Middle frontal gyrus (tissue), 1 donor: ENCODE measurements at regions not wholly inside any gene's neighbourhood (a gene's known extent, or its start where the extent isn't known, plus 50 kb on each side); places are given as distances from the start of the nearest gene placed in this dataset.

Experiments
- DNase-seq: peaks from one replicate; pipeline ENCODE4 v3.0.0-alpha.2; 2015; ENCODE audit warnings: low spot score; ENCODE audit errors: extremely low spot score

DNA sequence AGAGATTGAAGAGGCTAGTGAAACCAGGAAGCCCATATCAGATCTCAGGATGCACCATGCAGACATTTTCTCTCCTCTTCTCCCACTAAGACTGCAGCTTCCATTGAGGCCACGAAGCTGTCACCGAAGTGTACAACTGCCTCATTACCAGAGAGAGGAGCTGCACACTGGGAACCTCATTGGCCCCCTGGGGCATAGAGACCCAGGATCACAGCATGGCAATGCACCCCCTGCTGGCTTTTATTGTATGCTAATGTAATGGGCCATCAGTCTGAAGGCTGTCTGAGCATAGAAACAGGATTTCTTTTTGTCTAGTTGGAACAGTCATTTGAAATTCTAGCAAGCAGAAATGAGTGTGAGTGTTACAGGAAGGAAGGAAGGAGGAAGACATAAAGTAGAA lies 861.6 kb upstream of the CELF4 start:
- DNase-seq = no peak

DNA sequence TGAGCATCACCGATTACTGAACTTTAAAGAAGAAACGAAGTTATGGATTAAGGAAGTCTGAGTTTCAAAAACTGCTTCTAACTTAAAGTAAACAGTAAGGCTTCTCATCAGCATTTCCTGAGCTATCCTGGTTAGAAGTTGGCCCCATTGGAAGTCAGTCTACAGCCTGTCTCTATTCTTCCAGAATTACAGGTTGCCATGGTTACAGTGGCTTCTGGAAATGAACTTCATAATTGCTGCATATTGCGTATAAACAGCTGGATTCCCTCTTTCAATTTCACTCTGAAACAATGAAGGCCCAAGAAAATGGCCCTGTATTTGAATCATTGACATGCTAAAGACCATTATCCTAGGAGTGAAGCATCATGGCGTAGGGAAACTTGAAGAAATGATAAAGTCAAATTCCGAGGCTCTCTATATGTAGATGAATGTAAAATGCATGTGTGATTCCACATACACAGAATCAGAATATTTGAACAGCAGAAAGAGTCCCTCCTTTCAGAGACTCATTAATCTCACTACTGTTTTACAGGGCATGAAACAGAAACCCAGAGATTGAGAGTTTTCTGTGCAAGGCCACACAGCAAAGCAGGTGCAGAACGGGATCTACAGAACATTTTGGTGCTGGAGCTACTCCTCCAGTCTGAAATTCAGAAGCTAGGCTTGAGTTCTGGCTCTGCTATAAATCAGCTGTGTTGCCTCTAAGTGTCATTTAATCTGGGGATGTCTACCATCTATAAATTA lies 856.4 kb upstream of the CELF4 start:
- DNase-seq = no peak

DNA sequence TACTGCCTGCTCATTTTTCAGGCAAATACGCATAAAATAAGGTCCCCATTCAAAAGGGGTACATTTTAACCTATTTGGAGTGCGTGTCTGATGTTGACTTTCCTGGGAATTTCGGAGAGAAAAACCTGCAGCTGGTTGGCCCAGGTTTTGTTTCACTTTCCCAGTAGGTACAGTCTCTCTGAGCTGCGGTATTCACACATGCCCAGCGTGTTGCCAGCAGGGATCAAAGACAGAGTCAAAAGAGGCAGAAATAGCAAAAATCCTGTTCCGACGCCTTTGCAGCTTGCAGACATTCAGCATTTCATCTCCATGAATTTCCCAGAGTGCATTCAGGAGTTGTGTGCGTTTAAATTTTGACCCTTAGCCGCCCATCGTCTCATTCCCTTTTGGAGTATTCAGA lies 855.4 kb upstream of the CELF4 start:
- no peak for DNase-seq

DNA sequence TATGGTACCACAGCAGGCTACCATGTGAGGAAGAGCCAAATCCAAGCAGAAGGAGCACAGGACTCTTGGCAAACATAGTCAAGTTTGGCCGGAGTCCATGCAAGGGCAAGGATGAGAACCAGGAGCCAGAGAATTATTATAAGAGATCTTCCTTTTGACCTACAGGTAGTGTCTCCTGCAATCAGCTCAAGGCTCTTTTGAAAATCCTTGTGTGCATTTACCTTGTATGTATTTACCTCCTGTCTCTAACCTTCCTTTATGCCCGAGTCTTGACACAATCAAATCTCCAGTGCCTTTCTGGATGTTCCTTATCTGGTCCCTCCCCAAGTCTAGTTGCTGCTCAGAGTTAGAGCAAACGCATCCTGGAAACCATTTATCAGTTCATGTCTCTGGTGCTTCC lies 855.0 kb upstream of the CELF4 start:
- DNase-seq = no peak

DNA sequence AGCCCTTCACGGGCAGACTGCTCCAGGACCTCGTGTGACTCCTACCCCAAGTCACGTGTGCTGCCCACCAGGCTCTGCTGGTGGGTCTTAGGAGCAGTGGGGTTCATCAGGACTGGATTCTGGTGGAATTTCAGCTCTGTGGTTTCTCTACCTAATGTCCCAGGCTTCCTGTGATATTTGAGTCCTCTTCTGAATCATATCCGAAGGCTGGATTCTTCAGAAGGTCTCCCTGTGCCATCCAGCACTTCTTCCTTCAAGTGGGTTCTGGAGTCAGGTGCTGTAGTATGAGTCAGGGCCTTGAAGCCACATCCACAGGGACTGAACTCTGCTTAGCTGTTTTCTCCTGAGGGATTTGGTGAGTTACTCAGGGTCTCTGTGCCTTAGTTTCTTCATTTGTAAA lies 850.2 kb upstream of the CELF4 start:
- DNase-seq = no peak

DNA sequence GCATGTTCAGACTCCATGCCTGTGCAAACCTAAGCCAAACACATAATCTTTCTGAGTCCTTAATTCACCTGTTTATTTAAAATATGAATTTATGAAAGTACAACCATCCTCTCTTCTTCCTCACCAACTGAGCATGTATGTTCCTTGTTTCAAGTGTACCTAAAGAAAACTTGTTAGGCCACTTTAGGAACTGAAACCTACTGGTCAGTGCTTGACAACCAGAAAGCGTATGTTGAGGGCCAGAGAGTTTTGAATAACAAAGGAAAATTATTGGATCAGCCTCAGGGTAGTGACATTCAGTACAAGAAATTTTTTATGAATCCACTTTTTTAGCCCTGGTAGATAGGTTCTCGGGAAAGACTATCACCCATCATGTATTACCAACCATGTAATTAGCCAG lies 847.6 kb upstream of the CELF4 start:
- DNase-seq = no peak

DNA sequence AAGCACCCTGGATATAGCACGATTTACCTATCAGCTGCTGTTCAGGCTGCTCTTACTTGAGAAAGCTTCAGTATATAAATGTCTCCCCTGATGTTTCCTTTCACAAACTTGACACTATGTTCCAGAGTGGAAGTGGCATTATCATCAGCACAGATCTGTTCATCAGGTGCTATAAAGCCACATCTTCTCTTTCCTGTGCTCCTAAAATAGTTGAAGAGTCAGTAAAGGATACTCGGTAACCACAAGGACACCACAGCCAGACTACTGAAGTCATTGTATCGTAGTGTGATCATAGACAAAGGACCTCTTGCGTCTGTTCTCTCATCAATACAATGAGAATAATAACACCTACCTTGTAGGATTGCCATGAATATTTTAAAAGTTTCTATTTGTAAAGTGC lies 841.0 kb upstream of the CELF4 start:
- DNase-seq = no peak

DNA sequence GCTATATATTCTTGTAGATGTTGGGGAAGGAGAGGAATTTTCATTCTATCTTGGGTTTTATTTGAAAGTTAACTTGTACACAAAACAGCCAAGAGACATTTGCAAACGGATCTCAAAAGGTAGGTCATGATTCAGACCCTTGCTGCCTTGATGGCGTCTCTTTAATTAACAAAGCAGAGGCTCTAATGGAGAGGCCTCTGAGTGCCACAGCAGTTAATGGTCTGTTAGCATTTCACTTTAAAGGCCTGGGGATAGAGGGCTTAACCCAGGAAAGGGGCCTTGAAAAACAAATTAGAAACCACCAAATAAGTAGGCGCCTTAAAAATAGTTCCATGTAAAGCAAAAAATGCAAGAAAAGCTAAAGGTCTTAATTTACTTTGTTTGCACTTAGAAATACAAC lies 836.9 kb upstream of the CELF4 start:
- no peak for DNase-seq

DNA sequence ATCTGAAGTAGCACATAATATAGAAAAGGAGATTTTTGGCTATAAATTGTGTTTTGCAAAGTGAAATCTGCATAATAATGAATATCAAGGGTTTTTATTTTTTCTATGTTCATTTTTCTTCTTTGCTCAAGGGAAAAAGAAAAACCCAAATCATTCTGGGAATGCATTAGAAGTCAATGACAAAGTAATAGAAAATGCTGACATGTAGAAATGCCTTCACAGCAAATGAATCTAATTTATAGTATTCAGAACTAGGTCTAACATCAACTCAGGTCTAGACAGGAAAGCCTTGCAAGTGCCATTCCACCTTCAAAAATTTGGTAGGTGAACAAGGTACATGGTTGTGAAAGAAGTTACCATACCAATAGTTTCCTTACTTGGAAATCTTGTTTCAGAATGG lies 831.5 kb upstream of the CELF4 start:
- DNase-seq = no peak

DNA sequence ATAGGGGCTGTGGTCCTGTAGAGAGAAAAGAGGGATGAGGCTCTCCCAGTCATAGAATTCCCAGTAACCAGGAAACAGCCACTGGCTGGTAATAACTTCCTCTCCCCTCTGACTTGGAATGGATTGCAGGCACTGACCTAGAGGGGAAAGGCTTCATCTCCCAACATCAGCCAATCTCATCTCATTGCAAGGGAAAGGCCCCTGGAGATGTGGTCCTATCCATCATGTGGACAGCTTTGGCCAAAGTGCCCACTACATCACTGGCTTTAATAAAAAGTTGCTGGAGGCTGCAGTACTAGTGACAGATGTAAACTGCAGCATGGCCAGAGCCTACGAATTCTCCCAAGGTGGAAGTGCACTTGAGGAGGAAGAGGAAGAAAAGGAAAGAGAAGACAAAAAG lies 820.5 kb upstream of the CELF4 start:
- DNase-seq = no peak

DNA sequence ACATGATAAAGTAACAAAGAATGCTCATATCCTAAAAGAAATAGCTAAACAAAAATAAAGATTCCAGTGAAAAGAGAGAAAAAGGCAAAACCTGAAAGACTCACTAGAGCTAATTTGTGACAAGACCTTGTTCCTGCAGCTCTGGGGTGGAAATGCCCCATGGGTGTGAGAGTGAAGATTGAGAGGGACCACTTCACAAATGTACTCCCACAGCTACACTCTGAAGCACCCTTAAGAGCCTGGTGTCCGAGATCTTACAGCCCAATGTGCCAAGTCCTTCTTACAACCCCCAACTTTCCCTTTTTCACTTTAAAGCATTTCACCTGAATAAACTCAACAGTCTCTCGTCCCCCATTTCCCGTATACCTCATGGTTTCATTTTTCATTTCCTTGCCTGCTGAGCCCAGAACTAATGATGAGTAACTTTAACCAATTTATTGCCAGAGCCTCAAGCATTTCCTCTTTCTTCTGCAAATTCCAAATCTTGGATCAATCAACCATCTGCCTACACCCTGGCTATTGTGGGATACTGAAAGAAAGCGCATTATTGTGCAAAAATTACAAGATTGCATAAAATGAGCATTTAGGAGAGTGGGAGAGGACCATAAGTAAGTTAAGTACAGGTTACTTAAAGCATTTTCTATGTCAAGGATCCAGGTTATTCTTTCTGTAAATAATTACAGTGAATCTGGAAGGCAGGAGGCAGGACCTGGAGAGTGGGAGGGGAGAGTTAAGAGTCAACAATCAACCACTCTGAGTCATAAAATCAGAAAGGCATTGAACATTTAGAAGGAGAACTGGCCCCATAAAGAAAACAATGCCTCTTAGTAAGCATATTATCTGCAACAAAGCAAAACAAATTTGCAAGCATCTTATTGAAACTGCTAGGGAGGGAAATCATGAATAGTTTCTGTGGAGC lies 804.4 kb upstream of the CELF4 start:
- no peak for DNase-seq

DNA sequence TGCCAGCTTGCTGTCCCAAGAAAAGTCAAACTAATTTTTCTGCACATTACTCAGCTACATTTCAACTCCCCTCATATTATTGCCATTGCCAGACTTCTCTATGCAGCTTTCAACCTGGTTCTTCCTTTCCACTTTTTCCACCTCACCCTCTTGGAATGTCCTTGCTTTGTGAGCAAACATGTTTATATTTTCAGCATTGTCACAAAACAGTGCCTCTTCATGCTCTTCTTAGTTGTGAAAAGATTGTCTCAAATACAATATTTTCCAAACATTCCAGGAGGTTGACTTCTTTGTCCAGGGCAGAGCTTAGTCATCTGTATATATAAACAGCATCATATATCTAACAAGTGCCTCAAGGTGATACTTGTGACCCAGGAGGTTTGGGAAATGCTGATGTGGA lies 803.3 kb upstream of the CELF4 start:
- no peak for DNase-seq

DNA sequence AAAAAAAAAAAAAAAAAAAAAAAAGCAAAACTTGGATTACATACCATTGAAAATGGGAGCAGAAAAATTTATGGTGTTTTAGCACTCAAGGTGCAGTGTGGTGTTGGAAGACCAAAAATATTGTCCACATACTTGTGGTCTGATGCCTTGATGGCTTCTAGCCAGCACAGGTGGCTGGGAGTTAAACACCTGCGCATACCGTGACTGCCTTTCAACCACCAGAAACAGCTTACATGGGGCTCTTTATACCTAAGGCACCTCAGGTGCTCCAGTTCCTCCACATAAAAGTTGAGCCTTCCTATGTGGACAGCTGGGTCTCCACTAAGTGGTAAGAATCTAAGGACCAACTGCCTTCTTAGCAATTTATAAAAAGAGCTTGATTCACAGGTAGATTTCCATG lies 802.6 kb upstream of the CELF4 start:
- no peak for DNase-seq

DNA sequence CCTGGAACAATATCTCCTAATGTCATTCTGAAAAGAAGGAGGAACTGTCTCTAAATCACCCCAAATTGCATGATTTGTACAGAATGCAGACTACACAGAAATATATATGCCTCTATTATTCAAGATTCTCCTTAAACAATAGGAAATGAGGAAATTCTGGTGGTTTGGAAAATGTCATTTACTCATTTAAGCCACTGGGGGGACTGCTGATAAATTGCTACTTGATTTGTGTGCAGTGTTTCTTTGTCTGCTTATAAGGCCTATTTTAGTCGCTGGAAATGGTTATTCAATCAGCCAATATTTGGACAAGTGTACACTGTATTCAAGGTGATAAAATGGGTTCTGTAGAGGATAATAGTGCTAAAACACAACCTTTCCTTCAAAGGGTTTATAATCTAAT lies 801.9 kb upstream of the CELF4 start:
- DNase-seq = no peak

DNA sequence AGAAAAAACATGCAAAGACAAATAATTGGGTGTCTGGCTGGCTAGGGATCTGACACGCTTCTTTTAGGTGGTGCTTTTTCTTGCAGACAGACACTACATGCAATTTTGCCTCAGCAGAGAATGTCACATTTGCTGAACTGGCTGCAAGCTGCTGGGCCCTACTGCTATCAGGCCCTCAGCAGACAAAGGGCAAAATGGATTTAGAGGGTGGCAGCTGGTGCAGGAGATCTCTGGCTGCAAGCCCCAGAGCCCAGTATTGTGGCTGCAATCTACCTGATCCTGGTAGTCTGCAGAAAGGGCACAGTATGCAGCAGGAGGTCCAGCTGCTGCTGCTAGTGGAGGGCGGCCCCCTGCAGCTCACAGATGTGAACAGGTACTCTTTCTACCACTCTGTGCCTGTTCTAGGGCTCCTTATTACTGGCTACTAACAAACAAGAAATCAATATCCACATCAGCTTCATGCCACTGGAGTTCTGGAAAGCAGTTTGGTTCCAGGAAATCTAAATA lies 796.7 kb upstream of the CELF4 start:
- no peak for DNase-seq

DNA sequence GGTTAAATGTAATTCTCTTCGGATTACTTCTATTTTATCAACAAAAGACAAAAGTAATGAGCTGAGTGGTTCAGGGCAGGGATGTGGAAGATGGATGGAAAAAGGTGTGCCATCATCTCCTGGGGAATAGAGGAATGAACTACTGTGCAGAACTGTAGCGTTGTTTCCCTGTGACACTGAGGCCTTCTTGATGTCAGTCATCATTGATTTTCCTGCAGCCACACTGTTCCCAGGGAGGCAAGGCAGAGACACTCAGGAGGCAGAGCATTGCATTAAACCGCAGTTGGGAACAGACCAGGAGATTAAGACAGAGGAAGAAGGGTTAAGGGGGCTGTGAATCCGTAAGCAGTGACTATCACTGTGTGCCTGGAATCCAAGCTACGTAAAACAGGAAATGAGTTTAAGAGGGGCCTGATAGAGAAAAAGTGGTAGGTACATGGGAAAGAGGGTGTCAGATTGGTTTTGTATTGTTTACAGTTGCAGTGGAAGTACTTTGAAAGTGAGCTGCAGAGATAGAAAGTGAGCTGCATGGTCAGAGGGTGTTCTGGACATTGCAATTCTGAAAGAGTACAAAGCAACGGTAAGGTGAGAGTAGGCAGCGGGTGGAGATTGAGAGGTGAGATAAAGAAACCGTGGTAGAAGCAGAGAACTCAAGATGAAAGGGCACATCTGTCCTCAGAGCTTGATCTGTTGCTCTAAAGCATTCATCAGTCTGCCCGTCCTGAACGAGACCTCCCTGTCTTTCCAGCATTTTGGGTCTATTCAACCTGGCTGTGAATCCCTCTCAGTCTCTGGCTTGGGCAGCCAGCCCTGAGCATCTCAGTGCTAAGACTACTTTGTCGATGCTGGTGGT lies 793.4 kb upstream of the CELF4 start:
- DNase-seq = no peak

DNA sequence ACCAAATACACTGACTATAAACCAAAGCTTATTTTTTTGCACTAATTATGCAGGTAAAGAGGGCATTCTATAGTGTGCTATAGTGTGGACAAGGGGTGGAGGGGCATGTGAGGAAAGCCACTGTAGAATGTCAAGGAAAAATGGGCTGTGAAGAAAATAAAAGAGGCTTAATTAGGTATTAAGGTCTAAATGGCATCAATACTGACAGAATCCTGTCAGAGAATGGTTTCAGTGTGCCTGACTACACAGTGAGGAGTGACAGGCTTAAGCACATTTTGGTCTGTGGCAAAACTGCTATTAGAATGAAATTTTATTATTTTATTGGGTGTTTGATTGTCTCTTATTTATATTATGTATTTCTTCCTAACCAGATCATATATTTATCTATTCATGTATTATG lies 787.6 kb upstream of the CELF4 start:
- no peak for DNase-seq

DNA sequence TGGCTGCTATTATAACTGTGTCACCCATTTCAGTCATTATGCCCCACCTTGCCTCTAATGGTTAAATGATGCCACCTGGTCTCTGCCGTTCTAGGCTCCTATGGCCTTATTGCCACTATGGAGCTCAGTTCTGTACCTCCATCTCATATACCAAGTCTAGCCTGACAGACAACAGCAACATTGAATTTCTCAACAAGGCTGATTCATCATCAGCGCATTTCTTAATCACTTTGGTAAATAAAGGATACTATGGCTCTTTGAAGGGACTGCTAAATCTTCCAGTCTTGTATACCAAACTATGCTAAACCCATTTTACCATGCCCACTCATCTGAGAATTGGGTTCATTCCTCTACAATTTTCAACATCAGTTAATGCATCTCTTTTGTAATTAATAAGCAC lies 784.5 kb upstream of the CELF4 start:
- no peak for DNase-seq

DNA sequence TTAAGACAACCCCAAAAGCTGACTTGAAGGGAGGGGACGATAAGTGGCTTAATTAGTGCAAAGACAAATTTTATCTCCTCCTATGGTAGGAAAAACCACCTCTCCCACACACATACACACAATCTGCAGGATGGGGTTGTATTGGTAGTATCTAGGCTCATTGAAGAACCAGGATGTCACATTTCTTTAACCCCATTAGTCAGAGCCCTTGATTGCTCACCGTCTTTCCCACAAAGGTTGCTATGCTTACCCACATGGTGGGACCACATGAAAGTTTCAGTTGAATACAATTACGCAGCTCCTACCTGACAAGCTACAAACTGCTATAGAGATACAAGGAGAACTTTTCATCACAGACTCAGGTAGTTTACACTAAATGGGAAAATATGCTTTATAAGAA lies 765.0 kb upstream of the CELF4 start:
- no peak for DNase-seq

DNA sequence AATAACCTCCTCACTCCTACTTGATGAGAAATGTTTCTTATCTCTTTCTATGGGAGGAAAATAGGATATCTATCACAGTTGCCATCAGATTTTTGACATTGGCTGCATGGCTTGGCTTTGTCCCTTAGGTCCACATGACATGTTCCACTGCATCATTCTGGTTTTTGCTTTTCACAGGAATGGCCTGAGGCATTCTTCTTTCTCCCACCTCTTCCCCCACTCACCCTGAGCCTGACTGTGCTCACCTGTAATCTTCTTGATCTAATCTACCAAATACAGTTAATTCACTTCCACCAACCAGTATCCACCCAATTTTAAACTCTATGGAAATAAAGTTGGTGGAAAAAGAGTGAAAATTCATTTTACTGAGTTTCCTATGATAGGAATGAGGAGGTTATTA lies 763.5 kb upstream of the CELF4 start:
- DNase-seq = no peak

DNA sequence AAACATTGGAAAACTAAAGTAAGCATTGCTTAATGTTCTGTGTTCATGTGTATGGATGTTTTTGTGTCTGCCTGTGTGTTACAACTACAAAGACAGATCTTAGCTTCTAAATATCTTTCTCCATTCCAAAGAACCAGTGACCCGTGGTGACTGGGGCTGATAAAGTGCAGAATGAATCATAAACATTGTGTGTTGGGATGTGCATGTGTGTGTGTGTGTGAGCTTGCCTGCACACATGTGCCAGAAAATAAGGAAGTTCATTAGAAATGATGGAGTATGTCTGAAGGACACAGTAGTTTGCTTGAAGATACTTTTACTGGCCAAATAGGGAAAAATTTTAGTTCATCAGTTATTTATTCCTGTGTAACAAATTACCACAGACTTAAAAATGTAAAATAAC lies 756.6 kb upstream of the CELF4 start:
- no peak for DNase-seq

DNA sequence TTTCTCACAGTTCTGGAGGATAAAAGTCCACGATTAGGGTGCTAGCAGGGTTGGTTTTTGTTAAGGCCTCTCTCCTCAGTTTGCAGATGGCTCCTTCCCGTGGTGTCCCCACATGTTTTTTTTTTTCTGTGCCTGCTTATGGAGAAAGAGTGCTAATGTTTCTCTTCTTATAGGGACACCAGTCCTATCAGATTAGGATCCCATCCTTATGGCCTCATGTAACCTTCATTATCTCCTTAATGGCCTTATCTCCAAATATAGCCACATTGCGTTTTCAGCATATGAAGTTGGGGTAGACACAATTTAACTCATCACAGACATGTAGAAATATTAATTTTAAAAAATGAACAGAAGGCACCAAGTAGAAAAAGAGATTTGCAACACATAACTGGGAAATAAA lies 755.7 kb upstream of the CELF4 start:
- no peak for DNase-seq
